RWPE2 (cell line): ENCODE measurements at regions not wholly inside any gene's neighbourhood (a gene's known extent, or its start where the extent isn't known, plus 50 kb on each side); places are given as distances from the start of the nearest gene placed in this dataset.

Experiments used
- ATAC-seq: fragments of 200-7000 bp; cut with Tn5 transposase; 3 replicates; pipeline ENCODE4 v1.9.1; 2021; ENCODE audit warnings: low read depth
- DNase-seq: peaks from one replicate; pipeline ENCODE4 v3.0.0-alpha.2; 2020; ENCODE audit warnings: low spot score
- H3K27ac ChIP-seq: fragments of 450-650 bp; 2 replicates; pipeline ENCODE4 v1.5.1; 2017; ENCODE audit warnings: mild to moderate bottlenecking; ENCODE audit not compliant: poor library complexity, severe bottlenecking
- H3K27me3 ChIP-seq: fragments of 250-450 bp; sonication (Bioruptor Pico); 2 replicates; pipeline ENCODE4 v1.5.1; 2021; ENCODE audit warnings: mild to moderate bottlenecking, moderate library complexity; ENCODE audit not compliant: insufficient read depth, poor library complexity, severe bottlenecking
- H3K36me3 ChIP-seq: fragments of 250-450 bp; sonication (Bioruptor Pico); 2 replicates; pipeline ENCODE4 v1.5.1; 2020; ENCODE audit warnings: low read depth, mild to moderate bottlenecking, moderate library complexity
- H3K4me1 ChIP-seq: fragments of 250-450 bp; sonication (Bioruptor Pico); 2 replicates; pipeline ENCODE4 v1.5.1; 2021; ENCODE audit warnings: mild to moderate bottlenecking, moderate library complexity; ENCODE audit not compliant: insufficient read depth, poor library complexity, severe bottlenecking
- H3K4me3 ChIP-seq: fragments of 250-450 bp; sonication (Bioruptor Pico); 2 replicates; pipeline ENCODE4 v1.5.1; 2021; ENCODE audit warnings: mild to moderate bottlenecking, moderate library complexity; ENCODE audit not compliant: severe bottlenecking
- H3K9me3 ChIP-seq: fragments of 250-450 bp; sonication (Bioruptor Pico); 2 replicates; pipeline ENCODE4 v1.5.1; 2021; ENCODE audit warnings: mild to moderate bottlenecking, moderate library complexity; ENCODE audit not compliant: severe bottlenecking
- CTCF ChIP-seq: fragments of 450-650 bp; IDR thresholded peaks from one replicate; pipeline ENCODE4 v1.5.1; 2017; ENCODE audit warnings: mild to moderate bottlenecking, moderate library complexity; ENCODE audit not compliant: poor library complexity, severe bottlenecking

- H3K4me3 ChIP-seq, result no peak overlapping the region
- no peaks in the 10 kb centered on the region for H3K9me3 ChIP-seq
- no peak for TF ChIP-seq CTCF
- H3K4me1 ChIP-seq, result no peaks in the 10 kb centered on the region
- H3K27ac ChIP-seq, result no peak overlapping the region
- no peaks in the 10 kb centered on the region for H3K36me3 ChIP-seq
- H3K27me3 ChIP-seq, result peaks cover 33% of the 10 kb centered on the region
- no peak for DNase-seq
- no peak for ATAC-seq
These were observed 148.1 kb downstream of the MRM1 start for GRCh38 chr17:36749493-36749892.

GRCh38 chr17:36750316-36750885 lies 149.0 kb downstream of the MRM1 start:
- H3K4me1 ChIP-seq, result no peaks in the 10 kb centered on the region
- peaks cover 33% of the 10 kb centered on the region for H3K27me3 ChIP-seq
- TF ChIP-seq CTCF, result no peak
- no peaks in the 10 kb centered on the region for H3K36me3 ChIP-seq
- ATAC-seq (no peak), DNase-seq (no peak)
- H3K4me3 ChIP-seq, result no peak overlapping the region
- no peaks in the 10 kb centered on the region for H3K9me3 ChIP-seq
- H3K27ac ChIP-seq, result no peak overlapping the region

- peaks cover 33% of the 10 kb centered on the region for H3K27me3 ChIP-seq
- DNase-seq (no peak), ATAC-seq (no peak)
- H3K4me3 ChIP-seq, result no peak overlapping the region
- H3K9me3 ChIP-seq, result no peaks in the 10 kb centered on the region
- no peak for TF ChIP-seq CTCF
- H3K27ac ChIP-seq, result no peak overlapping the region
- H3K4me1 ChIP-seq, result no peaks in the 10 kb centered on the region
- H3K36me3 ChIP-seq, result no peaks in the 10 kb centered on the region
These were observed 150.9 kb downstream of the MRM1 start for GRCh38 chr17:36752096-36752888.

- Histone ChIP-seq H3K36me3 (no peaks in the 10 kb centered on the region), H3K4me3 (no peak overlapping the region), H3K27me3 (peaks cover 11% of the 10 kb centered on the region), H3K4me1 (no peaks in the 10 kb centered on the region), H3K27ac (no peak overlapping the region), H3K9me3 (no peaks in the 10 kb centered on the region)
- no peak for DNase-seq
- ATAC-seq, result peak; percentile 51
- TF ChIP-seq CTCF, result peak; percentile 10
These were observed 154.2 kb downstream of the MRM1 start for GRCh38 chr17:36755586-36755985.

GRCh38 chr17:36756695-36757094 lies 155.3 kb downstream of the MRM1 start:
- H3K4me3 ChIP-seq, result no peak overlapping the region
- ATAC-seq (no peak), DNase-seq (no peak)
- TF ChIP-seq CTCF, result no peak
- no peaks in the 10 kb centered on the region for H3K9me3 ChIP-seq
- H3K36me3 ChIP-seq, result no peaks in the 10 kb centered on the region
- peaks cover 8% of the 10 kb centered on the region for H3K27me3 ChIP-seq
- no peak overlapping the region for H3K27ac ChIP-seq
- no peaks in the 10 kb centered on the region for H3K4me1 ChIP-seq
